ENCODE measurements at regions not wholly inside any gene's neighbourhood (a gene's known extent, or its start where the extent isn't known, plus 50 kb on each side); places are given as distances from the start of the nearest gene placed in this dataset.
"Not testable (repeated sequence)": the region's sequence is repeated elsewhere in the genome, so short reads cannot be mapped to it uniquely, and the experiment has no call there.

DNA sequence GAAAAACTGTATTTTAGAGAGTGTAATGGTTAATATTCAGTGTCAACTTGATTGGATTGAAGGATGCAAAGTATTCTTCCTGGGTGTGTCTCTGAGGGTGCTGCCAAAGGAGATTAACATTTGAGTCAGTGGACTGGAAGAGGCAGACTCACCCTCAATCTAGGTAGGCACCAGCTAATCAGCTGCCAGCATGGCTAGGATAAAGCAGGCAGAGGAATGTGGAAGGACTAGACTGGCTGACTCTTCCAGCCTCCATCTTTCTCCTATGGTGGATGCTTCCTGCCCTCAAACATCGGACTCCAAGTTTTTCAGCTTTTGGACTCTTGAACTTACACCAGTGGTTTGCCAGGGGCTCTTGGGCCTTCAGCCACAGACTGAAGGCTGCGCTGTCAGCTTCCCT lies 740.3 kb downstream of the RNF144A start:
- not testable (repeated sequence) for DNase-seq

DNA sequence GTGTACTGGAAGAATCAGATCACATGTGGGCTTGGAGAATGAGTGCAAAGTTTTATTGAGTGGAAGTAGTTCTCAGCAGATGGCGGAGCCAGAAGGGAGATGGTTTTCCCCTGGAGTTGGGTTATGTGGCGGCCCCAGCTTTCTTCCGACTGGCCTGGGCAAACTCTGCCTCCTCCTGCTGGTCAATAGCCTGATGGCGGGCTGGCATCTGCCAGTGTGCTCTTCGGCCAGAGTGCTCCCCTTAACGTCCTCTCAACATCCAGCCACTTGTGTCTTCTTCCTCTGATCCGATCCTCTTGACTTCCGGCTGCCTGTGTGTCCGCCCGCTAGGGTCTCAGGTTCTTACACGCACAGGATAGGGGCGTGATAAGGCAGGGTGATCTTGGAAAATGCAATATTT lies 741.3 kb downstream of the RNF144A start:
- no peak for DNase-seq

DNA sequence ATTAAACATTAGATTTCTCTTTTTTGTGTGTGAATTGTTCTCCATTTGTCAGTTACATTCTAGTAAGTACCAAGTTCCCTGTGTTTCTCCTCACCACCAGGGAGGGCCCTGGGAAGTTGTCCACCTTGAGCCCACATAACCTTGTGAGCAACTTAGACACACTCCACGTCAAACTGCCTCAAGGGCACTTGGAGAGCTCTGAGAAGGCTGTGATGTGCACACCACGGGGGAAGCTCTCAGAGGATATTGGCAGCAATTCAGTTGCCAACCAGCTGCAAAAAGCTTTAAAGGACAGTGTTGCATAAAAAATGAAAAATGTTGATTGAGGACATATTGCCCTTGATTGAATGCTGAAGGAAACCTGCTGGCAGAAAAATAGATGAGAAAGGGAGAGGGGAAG lies 743.6 kb downstream of the RNF144A start:
- DNase-seq, result no peak

DNA sequence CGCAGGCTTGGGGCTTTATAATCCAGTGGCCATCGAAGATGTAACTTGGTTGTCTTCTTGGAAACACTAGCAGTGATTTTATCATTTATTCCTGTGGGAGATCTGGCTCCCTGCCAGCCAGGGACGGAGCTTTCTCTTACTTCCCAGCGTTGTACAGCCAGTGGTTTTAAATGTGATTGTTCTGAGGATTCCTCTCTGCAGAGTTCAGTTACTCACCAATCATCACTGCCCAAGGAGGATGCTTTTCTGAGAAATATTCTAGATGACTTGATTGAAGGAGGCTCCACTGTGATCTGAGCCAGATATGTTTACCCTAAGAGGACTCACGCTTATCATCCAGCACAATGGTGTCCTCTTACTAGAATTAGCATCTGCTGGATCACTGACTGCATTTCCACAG lies 744.3 kb downstream of the RNF144A start:
- no peak for DNase-seq

DNA sequence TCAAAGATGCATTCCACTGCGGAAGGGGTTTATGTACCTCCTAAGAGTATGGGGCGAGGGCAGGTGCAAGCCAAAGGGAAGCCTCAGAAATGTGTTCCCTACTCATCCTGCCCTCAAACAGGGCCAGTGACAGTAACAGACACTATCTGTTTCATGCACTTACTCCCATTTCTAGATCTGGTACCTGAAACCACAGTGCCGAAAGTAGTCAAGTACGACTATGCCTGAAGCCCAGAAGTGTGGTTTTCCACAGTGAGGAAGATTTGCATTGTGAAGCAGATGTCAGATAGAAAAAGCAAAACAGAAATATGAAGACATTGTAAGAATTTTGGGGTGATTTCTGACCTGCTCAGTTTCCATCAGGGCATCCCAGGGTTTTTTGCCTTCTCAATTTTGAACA lies 748.7 kb downstream of the RNF144A start:
- no peak for DNase-seq

DNA sequence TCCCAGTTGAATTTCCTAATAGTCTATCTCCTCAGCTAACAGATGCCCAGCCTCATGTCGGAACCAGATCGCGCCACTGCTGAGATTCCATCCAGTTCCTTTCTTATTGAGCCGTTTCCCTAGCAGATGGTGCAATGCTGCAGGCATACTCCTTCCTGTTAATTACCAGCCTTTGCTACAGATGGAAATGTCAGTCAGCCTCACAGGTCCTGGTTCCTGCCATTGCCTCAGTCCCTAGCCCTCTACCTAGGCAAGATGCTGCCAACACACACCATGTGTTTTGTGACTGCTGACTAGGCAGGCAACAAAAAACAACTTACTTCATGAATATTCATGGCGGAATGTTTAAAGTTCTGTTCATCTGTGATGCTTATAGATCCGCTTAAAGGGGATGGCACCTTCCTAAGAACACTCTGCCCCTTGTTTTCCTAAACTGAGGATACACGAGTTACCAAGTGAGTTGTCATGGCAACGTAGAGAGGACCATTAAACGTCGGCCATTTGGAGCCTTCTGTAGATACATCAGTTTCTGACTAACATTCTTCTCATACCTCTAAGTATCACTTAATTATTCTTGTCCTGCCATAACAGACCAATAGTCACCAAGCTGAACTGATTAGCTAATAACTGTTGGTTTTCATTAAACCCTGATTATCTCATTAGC lies 749.5 kb downstream of the RNF144A start:
- DNase-seq, result peak; percentile 20

DNA sequence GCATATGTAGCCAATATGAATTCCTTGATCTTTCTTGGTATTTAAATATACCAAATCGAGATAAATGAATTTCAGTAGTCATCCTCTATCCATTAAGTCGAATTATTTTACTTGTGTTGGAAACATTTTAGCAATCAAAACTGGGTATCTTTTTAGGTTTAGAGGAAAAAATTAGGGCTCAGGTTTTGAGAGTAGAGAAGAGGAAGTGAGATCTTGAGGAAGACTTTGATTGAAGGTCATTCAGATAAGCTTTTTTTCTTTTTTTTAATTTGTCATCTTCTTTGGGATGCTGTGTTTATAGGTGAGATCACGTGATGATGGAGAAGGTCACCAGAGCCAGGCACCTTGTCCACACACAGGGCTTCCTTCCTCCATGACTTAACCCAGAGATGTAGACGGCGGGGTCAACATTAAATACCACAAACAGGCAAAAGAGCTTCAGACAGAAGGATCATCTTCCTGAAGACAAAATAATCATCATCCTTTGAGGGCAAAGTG lies 750.1 kb downstream of the RNF144A start:
- no peak for DNase-seq

DNA sequence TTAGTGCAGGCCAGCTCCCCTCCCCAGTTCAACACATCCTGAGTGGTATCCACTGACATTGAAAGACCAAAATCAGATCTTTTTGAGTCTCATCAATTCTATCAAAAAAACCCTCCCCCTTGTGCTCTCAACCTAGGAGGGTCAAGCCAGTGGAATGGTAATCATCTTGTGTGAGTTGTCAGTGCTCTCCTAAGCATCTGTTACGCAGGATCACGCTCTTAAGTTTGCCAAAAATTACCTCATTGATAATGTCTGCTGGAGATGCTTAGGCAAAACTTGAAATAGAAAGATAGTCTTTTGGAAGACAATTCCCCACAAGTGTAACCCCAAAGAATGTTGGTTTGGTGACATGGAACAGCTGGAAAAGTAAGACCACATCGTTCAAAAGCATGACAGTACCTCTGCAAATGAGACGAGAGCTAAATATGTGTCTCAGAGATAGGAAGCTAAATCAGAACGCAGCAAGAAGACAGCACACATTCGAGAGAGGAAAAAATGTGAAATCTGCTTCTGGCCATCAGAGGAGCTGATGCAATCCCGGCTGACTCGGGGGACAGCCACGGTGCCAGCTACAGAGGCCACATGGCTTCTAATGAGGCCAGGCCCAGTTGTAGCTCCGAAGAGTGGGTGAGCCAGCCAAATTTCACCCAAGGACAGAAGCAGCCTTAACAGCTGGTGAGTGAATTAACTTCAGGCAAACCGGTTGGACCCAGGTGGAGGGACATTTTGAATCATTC lies 753.9 kb downstream of the RNF144A start:
- DNase-seq, result no peak

DNA sequence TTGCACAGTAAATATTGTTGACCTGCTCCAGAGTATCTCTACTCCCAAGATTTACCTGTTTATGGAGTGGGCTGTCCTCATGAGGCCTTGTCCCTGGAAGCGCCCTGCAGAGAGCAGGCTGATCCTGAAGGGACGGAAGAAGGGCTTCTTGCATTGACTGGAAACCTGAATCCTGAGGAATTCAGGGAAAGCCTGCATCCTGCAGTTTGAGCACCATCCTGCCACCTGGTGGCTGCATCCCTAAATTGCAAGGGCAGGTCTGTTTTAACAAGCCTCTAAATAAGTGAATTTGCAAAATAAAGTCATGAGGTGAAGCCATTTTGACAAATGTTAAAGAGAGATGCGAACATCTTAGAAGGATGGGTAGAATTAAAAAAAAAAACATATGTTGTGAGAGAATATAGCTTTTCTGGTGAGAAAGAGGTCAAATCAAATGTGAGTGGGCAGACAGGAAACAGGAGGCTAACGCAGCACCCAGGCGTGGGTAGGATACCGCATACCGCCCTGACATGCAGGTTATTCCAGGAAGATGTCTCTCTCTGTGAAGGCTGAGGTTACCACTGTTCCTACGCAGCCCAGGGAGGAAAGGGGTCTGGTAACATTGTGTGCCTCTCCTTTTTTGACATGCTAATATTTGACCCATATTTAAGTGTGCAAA lies 754.9 kb downstream of the RNF144A start:
- peak; percentile 67 for DNase-seq

DNA sequence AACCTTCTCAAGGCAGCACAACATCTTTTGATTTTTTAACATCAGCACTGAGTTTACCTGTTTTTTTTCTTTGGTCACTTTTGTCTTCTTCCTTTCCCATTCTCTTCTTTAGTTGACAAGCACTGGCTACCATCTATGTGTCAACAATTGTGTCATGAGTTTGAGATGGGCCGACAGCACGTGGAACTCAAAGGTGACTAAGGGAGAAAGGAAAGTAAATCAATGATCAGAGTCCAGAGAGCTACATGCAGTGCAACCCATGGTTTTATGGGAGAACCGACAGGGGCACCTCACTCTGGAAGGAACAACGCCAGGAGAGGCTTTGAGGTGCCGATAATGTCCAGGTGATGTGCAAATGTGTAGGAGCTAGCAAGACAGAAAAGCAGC lies 755.5 kb downstream of the RNF144A start:
- no peak for DNase-seq

DNA sequence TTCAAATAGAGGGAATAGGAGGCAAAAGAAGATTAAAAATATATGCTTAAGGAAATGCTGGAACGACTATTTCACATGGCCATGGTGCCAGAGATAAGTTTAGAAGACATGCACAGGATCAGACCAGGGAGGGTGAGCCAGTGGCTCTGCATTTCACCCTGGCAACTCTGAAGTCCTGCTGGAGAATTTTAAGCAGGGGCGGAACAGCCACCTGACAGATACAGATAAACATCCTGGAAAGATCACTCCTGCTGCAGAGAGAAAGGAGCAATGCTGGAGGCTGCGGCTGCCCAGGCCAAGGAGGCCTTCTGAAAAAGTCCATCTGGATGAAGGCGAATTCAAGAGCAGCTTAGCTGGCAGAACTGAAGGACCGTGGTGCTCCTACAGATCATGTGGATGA lies 755.9 kb downstream of the RNF144A start:
- DNase-seq, result no peak

DNA sequence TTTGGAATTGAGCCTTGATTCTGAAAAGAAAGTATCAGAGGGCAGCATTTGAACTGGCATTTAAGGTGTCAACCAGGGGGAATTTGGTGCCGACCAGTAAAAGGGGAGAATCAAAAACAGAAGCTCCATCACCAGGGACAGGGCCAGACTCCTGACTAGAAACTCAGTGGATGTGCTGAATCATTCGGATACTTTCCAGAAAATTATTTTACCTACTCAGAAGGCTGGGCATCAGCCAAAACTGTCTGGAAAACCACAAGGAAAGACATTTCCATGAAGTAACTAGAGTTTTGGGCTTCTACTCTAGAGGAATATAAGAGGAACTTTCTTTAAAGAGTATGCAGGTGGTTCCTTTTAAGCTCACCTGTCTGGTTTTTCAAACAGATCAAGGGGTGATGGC lies 756.6 kb downstream of the RNF144A start:
- no peak for DNase-seq

DNA sequence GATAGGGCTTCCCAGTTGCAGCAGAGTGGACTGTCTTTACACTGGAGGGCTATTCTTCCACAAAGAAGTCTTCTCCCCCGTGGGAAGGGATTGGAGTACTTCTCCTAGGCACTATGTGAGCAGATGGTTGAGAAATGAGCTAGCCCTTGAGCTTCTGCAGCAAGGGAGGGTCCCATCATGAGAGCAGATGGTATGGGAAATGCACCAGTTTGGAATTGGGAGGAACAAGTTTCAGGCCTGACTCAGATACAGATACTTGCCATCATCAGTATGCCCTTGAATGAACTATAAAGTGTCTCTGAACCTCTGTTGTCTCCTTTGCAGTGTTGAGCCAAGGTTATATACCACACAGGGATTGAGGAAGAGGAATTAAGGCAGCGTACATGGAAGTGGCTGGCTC lies 757.4 kb downstream of the RNF144A start:
- DNase-seq, result no peak

DNA sequence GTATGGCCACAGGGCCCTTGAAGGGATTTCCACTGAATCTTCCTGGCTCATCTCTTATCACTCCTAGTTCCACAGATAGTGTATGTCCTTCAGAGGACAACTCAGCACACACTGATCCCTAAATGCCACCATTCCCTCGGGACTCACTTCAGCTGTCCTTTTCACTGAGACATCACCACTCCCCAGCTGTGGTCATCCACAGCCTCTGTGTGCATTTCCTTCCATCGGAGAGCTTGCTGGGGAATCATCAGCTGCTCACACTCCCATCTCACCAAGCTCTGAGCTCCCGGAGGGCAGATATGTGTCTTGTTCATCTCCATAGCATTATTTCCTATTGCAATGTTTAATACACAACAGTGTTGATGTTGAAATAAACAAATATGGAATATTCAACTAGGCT lies 759.5 kb downstream of the RNF144A start:
- no peak for DNase-seq

DNA sequence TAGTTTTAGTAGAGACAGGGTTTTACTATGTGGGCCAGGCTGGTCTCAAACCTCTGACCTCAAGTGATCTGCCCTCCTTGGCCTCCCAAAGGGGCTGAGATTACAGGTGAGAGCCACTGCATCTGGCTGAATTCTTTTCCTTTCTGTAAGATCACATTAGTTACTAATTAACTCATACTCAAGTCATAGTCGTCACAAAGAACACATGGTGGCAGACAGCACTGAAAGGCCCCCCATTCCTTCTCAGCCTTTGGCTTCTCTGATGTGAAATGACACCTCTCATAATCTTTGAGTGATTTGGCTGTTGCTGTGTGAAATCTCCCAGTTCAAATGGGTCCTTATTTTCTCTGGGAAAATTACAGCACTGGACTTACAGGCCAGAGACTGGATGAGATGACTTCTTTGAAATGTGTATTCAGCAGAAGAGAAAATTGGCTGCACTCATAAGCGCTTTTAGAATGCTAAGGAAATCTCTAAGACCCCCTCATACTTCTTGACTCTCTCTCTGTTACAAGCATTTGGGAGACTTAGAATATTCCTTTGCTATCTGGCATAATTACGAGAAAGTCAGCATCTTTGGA lies 764.8 kb downstream of the RNF144A start:
- DNase-seq, result no peak

DNA sequence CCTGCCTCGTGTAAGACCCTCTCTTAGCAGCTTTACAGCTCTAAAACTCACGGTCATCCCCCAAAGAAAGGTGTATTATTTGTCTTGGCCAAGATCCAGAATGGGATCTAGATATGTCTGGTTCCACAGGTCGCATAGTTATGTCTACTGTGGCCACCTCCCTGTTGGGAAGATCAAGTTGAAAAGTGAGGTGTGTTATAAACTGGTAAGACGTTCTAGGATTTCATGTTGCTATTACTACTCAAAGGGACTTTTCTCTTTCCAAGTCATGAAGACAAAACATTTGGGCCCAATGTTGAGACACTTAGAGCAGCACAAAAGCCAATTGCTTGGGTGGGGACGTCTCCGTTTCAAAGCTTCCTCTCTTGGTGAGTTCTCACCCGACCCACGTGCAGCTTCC lies 766.0 kb downstream of the RNF144A start:
- no peak for DNase-seq

DNA sequence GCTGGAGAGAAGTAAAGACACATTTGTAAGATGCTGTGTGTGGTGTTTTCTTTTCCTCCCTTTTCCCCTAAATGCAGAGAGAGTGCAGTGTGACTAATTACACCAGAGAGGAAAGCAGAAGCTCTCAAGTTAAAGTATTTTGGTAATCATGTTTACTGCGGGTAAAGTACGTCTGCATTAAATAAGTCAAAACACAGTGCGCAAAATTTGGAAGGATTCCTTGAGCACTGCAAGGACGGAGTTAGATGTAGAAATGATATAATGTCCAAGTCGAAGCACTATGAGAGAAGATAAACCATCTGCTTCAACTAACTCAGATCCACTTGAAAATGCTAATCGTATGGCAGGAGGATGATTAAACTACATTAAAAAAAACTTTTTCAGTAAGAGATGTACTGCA lies 766.5 kb downstream of the RNF144A start:
- DNase-seq, result no peak

DNA sequence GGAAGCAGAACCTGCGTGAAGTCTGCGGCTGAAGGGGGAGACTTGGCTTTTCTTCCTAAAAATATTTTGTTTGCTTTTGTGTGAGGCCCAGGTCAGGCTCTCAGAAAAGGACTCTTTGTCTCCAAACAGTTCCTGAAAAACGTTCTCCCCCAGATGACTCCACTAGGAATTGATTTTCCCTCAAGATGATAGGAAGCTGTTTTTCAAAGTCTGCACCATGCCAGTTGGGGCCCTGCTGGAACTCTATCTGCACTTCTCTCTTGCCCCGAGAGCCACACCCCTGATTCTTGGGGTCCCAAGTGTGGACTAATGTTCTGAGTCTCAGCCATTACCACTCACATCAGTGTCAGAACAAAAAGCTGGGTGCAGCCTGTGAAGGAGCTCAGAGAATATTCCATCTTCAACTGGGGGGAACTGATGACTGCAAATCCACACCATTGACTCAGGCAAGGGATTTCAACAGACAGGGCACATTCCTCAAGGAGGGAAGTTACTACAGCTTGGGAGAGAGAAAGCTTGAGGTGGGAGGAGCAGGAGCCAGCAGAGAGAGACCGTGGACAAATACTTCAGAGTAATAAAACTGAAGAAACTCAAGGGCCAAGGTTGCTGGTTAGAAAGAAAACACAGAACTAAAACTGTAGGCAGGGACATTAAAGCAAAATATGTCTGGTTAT lies 768.3 kb downstream of the RNF144A start:
- no peak for DNase-seq

DNA sequence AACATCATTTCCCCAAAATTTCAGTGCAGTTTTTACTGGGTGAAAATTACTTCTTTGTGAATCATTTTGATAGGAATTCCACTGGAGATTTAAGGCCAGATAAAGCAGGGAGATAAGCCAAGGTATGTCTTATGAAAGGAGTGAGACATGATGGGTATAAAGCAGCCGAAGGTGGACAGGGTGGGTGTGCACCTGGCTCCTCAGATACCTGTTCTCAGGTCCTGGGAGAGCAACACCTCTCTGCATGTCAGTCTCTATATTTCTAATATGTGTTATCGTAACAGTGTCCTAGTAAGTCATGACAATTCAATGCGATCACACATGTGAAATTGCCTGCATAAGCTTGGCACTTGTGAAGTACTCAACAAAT lies 768.8 kb downstream of the RNF144A start:
- no peak for DNase-seq

DNA sequence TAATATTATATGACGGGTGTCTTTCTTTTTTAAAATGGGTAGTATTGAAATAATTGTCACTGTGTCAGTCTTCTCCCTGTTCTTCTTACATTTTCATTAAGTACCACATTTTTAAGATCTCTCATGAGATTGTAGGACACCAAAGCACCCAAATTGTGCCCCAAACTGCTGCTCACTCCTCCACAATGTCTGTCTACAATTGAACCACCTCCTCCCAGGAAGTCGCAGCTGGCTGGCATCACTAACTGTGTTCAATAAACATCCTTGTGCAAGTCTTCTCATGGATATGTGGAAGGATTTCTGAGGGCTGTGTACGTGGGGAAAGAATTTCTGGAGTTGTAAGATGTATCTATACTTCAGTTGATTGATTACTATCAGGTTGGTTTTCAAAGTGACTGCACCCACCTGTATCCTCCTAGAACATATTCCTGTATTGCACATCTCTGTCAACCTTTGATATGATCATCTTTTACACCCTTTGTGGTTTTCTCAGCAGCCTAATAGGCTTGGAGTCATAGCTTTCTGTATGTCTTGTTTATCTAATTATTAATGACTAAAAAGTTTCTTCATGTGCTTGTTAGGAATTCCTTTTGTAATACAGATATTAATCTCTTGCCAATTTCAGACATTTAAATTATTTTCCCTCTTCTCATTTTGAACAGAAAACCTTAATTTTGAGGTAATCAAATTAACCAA lies 774.9 kb downstream of the RNF144A start:
- DNase-seq, result no peak

DNA sequence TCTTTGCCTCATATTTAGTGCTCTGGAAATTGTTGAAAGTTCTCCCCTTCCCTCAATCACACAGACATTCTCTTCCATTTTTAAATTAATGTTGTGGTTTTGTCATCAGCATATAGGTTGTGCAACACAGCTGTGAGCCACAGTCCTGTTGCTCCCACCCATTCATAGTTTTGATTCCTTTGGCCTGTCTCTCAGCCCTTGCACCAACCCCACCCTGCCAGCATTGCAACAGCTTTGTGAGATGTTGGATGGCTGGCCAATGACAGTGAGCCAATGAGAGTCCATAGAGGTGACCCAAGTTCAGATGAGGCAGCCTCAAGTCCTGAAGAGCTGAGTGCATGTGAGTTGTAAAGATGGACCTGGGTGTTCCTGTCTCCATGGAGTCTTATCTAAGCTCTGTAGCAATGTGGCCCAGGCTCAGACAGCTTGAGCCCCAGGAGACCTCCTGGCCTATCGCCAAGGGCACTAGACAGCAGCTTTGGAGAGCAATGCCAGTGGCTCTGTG lies 775.5 kb downstream of the RNF144A start:
- DNase-seq, result no peak

All from NCI-H82 (cell line).